ENCODE measurements at regions not wholly inside any gene's neighbourhood (a gene's known extent, or its start where the extent isn't known, plus 50 kb on each side); places are given as distances from the start of the nearest gene placed in this dataset.
"Not testable (repeated sequence)": the region's sequence is repeated elsewhere in the genome, so short reads cannot be mapped to it uniquely, and the experiment has no call there.

- DNase-seq: no peak
Observed at GRCh38 chr22:19599626-19600243, 75.5 kb upstream of the CLDN5 start.

- DNase-seq: not testable (repeated sequence)
Observed at GRCh38 chr22:19603346-19603745, 79.1 kb upstream of the CLDN5 start.

- no peak for DNase-seq
Observed at GRCh38 chr22:19603767-19604166, 79.6 kb upstream of the CLDN5 start.

- DNase-seq: no peak
Observed at GRCh38 chr22:19604711-19605268, 80.6 kb upstream of the CLDN5 start.

- no peak for DNase-seq
Observed at GRCh38 chr22:19605508-19606331, 81.5 kb upstream of the CLDN5 start.

GRCh38 chr22:19606332-19607191 lies 82.4 kb upstream of the CLDN5 start:
- DNase-seq: no peak

GRCh38 chr22:19607192-19608002 lies 83.2 kb upstream of the CLDN5 start:
- peak in 8 of 56 donors; percentile 4 to 30 (median 26) for DNase-seq

GRCh38 chr22:19608003-19608690 lies 83.9 kb upstream of the CLDN5 start:
- DNase-seq: no peak

GRCh38 chr22:19609753-19610152 lies 85.5 kb upstream of the CLDN5 start:
- DNase-seq: not testable (repeated sequence)

- DNase-seq: no peak
Observed at GRCh38 chr22:19610518-19611253, 86.5 kb upstream of the CLDN5 start.

- DNase-seq: no peak
Observed at GRCh38 chr22:19611590-19611989, 87.4 kb upstream of the CLDN5 start.

GRCh38 chr22:19612866-19613572 lies 88.8 kb upstream of the CLDN5 start:
- DNase-seq: no peak

GRCh38 chr22:19614536-19614863 lies 90.3 kb upstream of the CLDN5 start:
- peak in 6 of 56 donors; percentile 2 to 27 (median 10) for DNase-seq

GRCh38 chr22:19615001-19615461 lies 90.8 kb upstream of the CLDN5 start:
- no peak for DNase-seq

GRCh38 chr22:19615867-19616581 lies 91.8 kb upstream of the CLDN5 start:
- DNase-seq: no peak

GRCh38 chr22:19619144-19620009 lies 94.9 kb upstream of the SEPTIN5 start:
- DNase-seq: no peak

All from nucleus accumbens (tissue), 56 donors.